ENCODE measurements at regions not wholly inside any gene's neighbourhood (a gene's known extent, or its start where the extent isn't known, plus 50 kb on each side); places are given as distances from the start of the nearest gene placed in this dataset.

DNA sequence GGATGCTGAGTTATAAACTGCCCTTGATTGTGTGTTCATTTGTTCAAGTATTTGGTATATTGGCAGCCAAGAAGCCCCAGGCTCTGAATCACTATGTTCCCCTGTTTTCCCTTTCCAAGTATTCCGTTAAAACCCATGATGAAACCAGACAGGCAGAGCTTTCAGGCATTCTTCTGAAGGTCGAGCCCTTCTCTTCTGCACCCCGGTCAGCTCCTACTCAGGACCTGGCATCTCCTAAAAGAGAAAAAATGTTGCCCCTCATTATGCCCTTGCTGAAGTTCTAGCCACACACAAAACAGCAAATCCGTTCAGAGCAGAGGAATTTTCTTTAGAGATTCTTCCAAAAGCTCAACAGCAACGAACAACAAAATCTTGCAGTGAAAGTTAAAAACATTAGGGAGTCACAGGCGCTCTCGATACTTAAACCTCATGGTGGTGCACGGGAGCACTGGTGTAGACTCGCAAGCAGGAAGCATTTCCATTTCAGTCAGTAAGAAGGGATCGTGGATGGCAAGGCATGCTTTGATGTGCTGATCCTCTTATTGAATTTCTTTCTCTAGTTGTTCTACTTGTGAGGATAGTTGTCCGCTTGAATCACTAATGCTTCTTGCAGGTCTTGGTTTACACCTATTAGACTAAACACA lies 264.9 kb downstream of the SKIDA1 start:
- H3K4me3 ChIP-seq (replicated peaks; ENCODE audit: low read depth, low read length) = no peak overlapping the region
- no peak for DNase-seq (ENCODE audit: extremely low read depth, low read depth)
- TF ChIP-seq, protein P1, sequence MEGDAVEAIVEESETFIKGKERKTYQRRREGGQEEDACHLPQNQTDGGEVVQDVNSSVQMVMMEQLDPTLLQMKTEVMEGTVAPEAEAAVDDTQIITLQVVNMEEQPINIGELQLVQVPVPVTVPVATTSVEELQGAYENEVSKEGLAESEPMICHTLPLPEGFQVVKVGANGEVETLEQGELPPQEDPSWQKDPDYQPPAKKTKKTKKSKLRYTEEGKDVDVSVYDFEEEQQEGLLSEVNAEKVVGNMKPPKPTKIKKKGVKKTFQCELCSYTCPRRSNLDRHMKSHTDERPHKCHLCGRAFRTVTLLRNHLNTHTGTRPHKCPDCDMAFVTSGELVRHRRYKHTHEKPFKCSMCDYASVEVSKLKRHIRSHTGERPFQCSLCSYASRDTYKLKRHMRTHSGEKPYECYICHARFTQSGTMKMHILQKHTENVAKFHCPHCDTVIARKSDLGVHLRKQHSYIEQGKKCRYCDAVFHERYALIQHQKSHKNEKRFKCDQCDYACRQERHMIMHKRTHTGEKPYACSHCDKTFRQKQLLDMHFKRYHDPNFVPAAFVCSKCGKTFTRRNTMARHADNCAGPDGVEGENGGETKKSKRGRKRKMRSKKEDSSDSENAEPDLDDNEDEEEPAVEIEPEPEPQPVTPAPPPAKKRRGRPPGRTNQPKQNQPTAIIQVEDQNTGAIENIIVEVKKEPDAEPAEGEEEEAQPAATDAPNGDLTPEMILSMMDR (IDR thresholded peaks at IDR 0.05; ENCODE audit: low read depth, low read length, missing control alignments) = no peak

GRCh38 chr10:21260066-21260465 lies 265.4 kb downstream of the SKIDA1 start:
- TF ChIP-seq, protein P1 (IDR thresholded peaks at IDR 0.05; ENCODE audit: low read depth, low read length, missing control alignments) = no peak
- no peak overlapping the region for H3K4me3 ChIP-seq (replicated peaks; ENCODE audit: low read depth, low read length)
- DNase-seq (ENCODE audit: extremely low read depth, low read depth) = no peak

DNA sequence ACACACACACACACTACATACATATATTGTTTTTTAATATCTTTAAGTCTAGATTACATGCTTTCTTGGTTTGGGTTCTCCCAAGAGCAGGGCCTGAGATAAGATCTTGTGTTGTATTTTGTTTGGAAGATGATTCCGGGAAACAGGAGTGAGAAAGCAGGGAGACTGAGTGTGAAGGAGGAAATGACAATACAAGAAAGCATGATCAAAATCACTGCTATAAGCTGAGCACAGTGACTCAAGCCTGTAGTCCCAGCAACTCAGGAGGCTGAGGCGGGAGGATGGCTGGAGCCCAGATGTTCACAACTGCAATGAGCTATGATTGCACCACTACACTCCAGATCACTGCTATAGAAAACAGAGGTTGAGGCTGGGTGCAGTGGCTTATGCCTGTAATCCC lies 267.6 kb downstream of the SKIDA1 start:
- H3K4me3 ChIP-seq (replicated peaks; ENCODE audit: low read depth, low read length) = no peak overlapping the region
- TF ChIP-seq, protein P1 (IDR thresholded peaks at IDR 0.05; ENCODE audit: low read depth, low read length, missing control alignments) = no peak
- no peak for DNase-seq (ENCODE audit: extremely low read depth, low read depth)

GRCh38 chr10:21257191-21257590 lies 268.3 kb downstream of the SKIDA1 start:
- H3K4me3 ChIP-seq (replicated peaks; ENCODE audit: low read depth, low read length) = no peak overlapping the region
- TF ChIP-seq, protein P1 (IDR thresholded peaks at IDR 0.05; ENCODE audit: low read depth, low read length, missing control alignments) = no peak
- no peak for DNase-seq (ENCODE audit: extremely low read depth, low read depth)

DNA sequence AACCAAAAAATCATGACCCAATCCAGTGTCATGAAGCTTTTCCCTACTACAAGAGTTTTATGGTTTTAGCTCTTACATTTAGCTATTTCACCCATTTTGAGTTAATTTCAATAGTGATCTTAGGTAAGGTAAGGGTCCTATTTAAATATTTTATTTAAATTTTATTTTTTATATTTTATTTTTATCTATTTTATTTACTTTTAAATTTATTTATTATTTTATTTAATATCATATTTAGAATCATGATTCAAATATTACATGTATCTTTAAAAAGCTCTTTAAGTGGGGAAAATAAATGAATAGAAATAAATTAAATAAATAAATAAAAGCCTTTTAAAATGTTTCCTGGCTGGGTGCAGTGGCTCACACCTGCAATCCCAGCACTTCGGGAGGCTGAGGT lies 276.0 kb downstream of the SKIDA1 start:
- H3K4me3 ChIP-seq (replicated peaks; ENCODE audit: low read depth, low read length) = no peak overlapping the region
- no peak for DNase-seq (ENCODE audit: extremely low read depth, low read depth)
- TF ChIP-seq, protein P1 (IDR thresholded peaks at IDR 0.05; ENCODE audit: low read depth, low read length, missing control alignments) = no peak

- no peak for DNase-seq (ENCODE audit: extremely low read depth, low read depth)
- no peak overlapping the region for H3K4me3 ChIP-seq (replicated peaks; ENCODE audit: low read depth, low read length)
- TF ChIP-seq, protein P1 (IDR thresholded peaks at IDR 0.05; ENCODE audit: low read depth, low read length, missing control alignments) = no peak
These were observed 277.9 kb downstream of the SKIDA1 start for GRCh38 chr10:21247592-21247991.

- DNase-seq (ENCODE audit: extremely low read depth, low read depth) = no peak
- no peak overlapping the region for H3K4me3 ChIP-seq (replicated peaks; ENCODE audit: low read depth, low read length)
- TF ChIP-seq, protein P1 (IDR thresholded peaks at IDR 0.05; ENCODE audit: low read depth, low read length, missing control alignments) = no peak
These were observed 279.3 kb downstream of the SKIDA1 start for GRCh38 chr10:21246178-21246577.

All from HFF-Myc (cell line).